A673 (cell line): ENCODE measurements at regions not wholly inside any gene's neighbourhood (a gene's known extent, or its start where the extent isn't known, plus 50 kb on each side); places are given as distances from the start of the nearest gene placed in this dataset.

Experiments used
- EZH2 ChIP-seq: fragments of 200-600 bp; sonication (generic); IDR thresholded peaks from 2 replicates; pipeline ENCODE4 v1.6.1; 2017; ENCODE audit warnings: borderline replicate concordance, low read depth, mild to moderate bottlenecking, mixed read lengths, antibody characterized with exemption, low read length; ENCODE audit not compliant: poor library complexity, severe bottlenecking
- TF ChIP-seq, protein P1 (sequence below): fragments of 300-800, 200-600 bp; sonication (generic); conservative IDR thresholded peaks from 2 replicates; pipeline ENCODE4 v1.5.1; 2017; ENCODE audit warnings: low read depth, mild to moderate bottlenecking, antibody characterized with exemption, low read length, moderate library complexity, mixed read lengths

DNA sequence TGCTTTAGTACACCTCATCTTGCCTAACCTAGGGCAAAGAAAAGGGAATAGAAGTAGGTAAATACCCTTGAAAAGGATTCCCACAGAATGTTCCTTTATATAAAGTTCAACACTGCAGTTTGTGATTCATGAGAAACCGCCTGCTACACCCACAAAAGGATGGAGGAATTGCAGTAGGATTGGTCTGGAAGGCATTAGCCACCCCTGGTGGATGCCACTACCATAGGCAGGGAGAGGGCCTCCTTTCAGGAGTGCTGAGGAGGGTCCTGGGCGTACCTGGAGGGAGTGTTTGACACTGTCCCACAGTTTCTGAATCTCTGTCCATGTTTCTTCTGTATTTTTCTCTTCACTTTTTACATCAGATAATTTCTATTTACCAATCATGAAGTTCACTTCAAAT, 221.8 kb upstream of the TMEM72 start:
- TF ChIP-seq, protein P1, sequence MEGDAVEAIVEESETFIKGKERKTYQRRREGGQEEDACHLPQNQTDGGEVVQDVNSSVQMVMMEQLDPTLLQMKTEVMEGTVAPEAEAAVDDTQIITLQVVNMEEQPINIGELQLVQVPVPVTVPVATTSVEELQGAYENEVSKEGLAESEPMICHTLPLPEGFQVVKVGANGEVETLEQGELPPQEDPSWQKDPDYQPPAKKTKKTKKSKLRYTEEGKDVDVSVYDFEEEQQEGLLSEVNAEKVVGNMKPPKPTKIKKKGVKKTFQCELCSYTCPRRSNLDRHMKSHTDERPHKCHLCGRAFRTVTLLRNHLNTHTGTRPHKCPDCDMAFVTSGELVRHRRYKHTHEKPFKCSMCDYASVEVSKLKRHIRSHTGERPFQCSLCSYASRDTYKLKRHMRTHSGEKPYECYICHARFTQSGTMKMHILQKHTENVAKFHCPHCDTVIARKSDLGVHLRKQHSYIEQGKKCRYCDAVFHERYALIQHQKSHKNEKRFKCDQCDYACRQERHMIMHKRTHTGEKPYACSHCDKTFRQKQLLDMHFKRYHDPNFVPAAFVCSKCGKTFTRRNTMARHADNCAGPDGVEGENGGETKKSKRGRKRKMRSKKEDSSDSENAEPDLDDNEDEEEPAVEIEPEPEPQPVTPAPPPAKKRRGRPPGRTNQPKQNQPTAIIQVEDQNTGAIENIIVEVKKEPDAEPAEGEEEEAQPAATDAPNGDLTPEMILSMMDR, result no peak
- TF ChIP-seq EZH2, result no peak
